ENCODE measurements at regions not wholly inside any gene's neighbourhood (a gene's known extent, or its start where the extent isn't known, plus 50 kb on each side); places are given as distances from the start of the nearest gene placed in this dataset.

GRCh38 chr13:83940742-83941141 is 58.5 kb upstream of the SLITRK1 start:
- ATAC-seq, result no peak
- Mint-ChIP-seq H3K4me1 (no peaks in the 10 kb centered on the region), H3K36me3 (ENCODE audit: low read depth) (no peaks in the 10 kb centered on the region), H3K27ac (no peak overlapping the region), H3K27me3 (no peaks in the 10 kb centered on the region), H3K4me3 (no peak overlapping the region)
- no peak for DNase-seq
- H3K9me3 ChIP-seq (ENCODE audit: control insufficient read depth, low read length, poor library complexity, severe bottlenecking), result no peaks in the 10 kb centered on the region

DNA sequence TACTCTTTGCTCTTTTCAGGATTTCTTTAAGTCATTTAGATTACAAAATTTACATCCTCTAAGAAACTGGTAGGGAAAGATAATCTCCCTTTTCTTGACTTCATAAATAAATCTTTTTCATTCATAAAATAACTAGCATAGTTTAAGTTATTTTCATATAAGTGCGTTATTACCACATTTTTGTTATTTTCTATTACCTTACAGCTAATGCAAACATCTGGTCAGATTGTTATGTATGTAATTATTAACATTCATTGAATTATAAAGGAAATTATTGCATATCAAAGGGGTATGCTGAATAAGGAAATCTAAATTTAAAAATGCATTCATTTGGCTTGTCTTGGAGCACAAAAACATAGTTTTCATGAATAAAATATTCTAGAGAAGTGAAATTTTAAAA is 55.3 kb upstream of the SLITRK1 start:
- Mint-ChIP-seq H3K27ac (no peak overlapping the region), H3K36me3 (ENCODE audit: low read depth) (no peaks in the 10 kb centered on the region), H3K27me3 (no peaks in the 10 kb centered on the region), H3K4me3 (no peak overlapping the region), H3K4me1 (no peaks in the 10 kb centered on the region)
- DNase-seq (no peak), ATAC-seq (no peak)
- H3K9me3 ChIP-seq (ENCODE audit: control insufficient read depth, low read length, poor library complexity, severe bottlenecking), result no peaks in the 10 kb centered on the region

DNA sequence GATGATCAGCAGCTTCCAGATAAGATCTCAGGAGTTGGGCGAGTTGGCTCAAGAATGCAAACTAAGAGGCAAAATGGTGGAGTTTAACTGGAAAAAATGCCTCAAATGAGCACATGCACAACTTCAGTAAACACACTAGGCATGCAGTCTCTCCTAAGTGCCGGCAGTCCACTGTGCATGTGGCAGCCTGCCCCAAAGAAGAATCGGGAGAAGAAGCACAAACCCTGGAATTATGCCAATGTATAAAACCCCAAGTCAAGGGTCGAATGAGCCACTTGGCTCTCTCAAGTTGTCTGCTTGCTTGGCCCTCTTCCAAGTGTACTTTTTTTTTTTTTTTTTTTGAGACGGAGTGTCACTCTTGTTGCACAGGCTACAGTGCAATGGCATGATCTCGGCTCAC is 53.3 kb upstream of the SLITRK1 start:
- Mint-ChIP-seq H3K27ac (no peak overlapping the region), H3K36me3 (ENCODE audit: low read depth) (no peaks in the 10 kb centered on the region), H3K4me1 (no peaks in the 10 kb centered on the region), H3K27me3 (no peaks in the 10 kb centered on the region), H3K4me3 (no peak overlapping the region)
- no peak for DNase-seq
- no peaks in the 10 kb centered on the region for H3K9me3 ChIP-seq (ENCODE audit: control insufficient read depth, low read length, poor library complexity, severe bottlenecking)
- no peak for ATAC-seq
